HG03469 (cell line): ENCODE measurements at regions not wholly inside any gene's neighbourhood (a gene's known extent, or its start where the extent isn't known, plus 50 kb on each side); places are given as distances from the start of the nearest gene placed in this dataset.
"Not testable (repeated sequence)": the region's sequence is repeated elsewhere in the genome, so short reads cannot be mapped to it uniquely, and the experiment has no call there.

Experiments
- ATAC-seq: cut with Tn5 transposase; IDR thresholded peaks from one replicate; pipeline ENCODE4 v1.9.1; 2021; ENCODE audit warnings: mild to moderate bottlenecking, moderate library complexity, moderate number of reproducible peaks; ENCODE audit not compliant: unreplicated experiment

GRCh38 chr2:16102976-16103380, 162.6 kb downstream of the MYCN start:
- no peak for ATAC-seq

GRCh38 chr2:16102358-16102975, 162.1 kb downstream of the MYCN start:
- ATAC-seq = no peak

GRCh38 chr2:16101196-16101595, 160.8 kb downstream of the MYCN start:
- no peak for ATAC-seq

GRCh38 chr2:16100006-16100405, 159.7 kb downstream of the MYCN start:
- ATAC-seq = no peak

- no peak for ATAC-seq
These were observed 159.0 kb downstream of the MYCN start for GRCh38 chr2:16099326-16099725.

- ATAC-seq = no peak
These were observed 156.6 kb downstream of the MYCN start for GRCh38 chr2:16096962-16097361.

GRCh38 chr2:16095483-16095882, 155.1 kb downstream of the MYCN start:
- not testable (repeated sequence) for ATAC-seq

GRCh38 chr2:16094811-16095210, 154.5 kb downstream of the MYCN start:
- ATAC-seq = no peak

- ATAC-seq = no peak
These were observed 153.5 kb downstream of the MYCN start for GRCh38 chr2:16093639-16094529.

GRCh38 chr2:16092861-16093638, 152.7 kb downstream of the MYCN start:
- ATAC-seq = no peak

GRCh38 chr2:16091576-16092282, 151.4 kb downstream of the MYCN start:
- ATAC-seq = no peak

- ATAC-seq = no peak
These were observed 150.6 kb downstream of the MYCN start for GRCh38 chr2:16090650-16091575.

- ATAC-seq = not testable (repeated sequence)
These were observed 149.1 kb downstream of the MYCN start for GRCh38 chr2:16089491-16089890.

GRCh38 chr2:16088802-16089112, 148.4 kb downstream of the MYCN start:
- no peak for ATAC-seq

- ATAC-seq = no peak
These were observed 147.9 kb downstream of the MYCN start for GRCh38 chr2:16088035-16088801.

- not testable (repeated sequence) for ATAC-seq
These were observed 145.8 kb downstream of the MYCN start for GRCh38 chr2:16086136-16086535.

GRCh38 chr2:16085073-16085472, 144.7 kb downstream of the MYCN start:
- ATAC-seq = no peak

GRCh38 chr2:16084274-16084673, 143.9 kb downstream of the MYCN start:
- no peak for ATAC-seq

GRCh38 chr2:16082276-16082675, 141.9 kb downstream of the MYCN start:
- ATAC-seq = no peak
